NB4 (cell line): ENCODE measurements at regions not wholly inside any gene's neighbourhood (a gene's known extent, or its start where the extent isn't known, plus 50 kb on each side); places are given as distances from the start of the nearest gene placed in this dataset.

ENCODE experiments used
- MYC ChIP-seq: IDR thresholded peaks from 2 replicates; pipeline ENCODE4 v1.6.1; 2011; ENCODE audit warnings: low read depth, low read length
- TF ChIP-seq, protein P1 (sequence below): IDR thresholded peaks from one replicate; pipeline ENCODE4 v1.5.1; 2012; ENCODE audit warnings: low read depth, low read length

DNA sequence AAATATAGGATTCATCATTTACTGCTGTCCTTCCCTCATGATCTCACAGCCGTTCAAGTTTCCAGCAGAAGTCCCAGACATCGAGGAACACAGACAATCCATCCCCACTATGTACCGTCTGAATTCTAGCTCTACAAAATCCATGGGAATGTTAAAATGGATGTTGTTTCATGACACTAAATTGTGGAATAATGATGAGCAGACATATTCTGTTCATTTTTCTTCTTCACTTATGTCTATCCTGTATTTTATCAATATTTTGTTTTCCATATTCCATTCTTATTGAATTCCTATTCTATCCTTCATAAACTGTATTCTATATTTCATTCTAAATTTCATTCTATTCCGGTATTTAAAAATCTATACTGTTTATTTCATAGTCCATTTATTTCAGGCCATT, 71.8 kb downstream of the NUDT10 start:
- TF ChIP-seq, protein P1, sequence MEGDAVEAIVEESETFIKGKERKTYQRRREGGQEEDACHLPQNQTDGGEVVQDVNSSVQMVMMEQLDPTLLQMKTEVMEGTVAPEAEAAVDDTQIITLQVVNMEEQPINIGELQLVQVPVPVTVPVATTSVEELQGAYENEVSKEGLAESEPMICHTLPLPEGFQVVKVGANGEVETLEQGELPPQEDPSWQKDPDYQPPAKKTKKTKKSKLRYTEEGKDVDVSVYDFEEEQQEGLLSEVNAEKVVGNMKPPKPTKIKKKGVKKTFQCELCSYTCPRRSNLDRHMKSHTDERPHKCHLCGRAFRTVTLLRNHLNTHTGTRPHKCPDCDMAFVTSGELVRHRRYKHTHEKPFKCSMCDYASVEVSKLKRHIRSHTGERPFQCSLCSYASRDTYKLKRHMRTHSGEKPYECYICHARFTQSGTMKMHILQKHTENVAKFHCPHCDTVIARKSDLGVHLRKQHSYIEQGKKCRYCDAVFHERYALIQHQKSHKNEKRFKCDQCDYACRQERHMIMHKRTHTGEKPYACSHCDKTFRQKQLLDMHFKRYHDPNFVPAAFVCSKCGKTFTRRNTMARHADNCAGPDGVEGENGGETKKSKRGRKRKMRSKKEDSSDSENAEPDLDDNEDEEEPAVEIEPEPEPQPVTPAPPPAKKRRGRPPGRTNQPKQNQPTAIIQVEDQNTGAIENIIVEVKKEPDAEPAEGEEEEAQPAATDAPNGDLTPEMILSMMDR, result no peak
- TF ChIP-seq MYC, result no peak
